Neural cell (in vitro differentiated cells): ENCODE measurements at regions not wholly inside any gene's neighbourhood (a gene's known extent, or its start where the extent isn't known, plus 50 kb on each side); places are given as distances from the start of the nearest gene placed in this dataset.

Source experiments
- CTCF ChIP-seq: fragments of 450-650 bp; IDR thresholded peaks from 2 replicates; pipeline ENCODE4 v1.5.1; 2014; ENCODE audit warnings: antibody characterized with exemption, mild to moderate bottlenecking, moderate library complexity; ENCODE audit not compliant: poor library complexity, severe bottlenecking
- EZH2 ChIP-seq: fragments of 200-600, 300-800 bp; shearing (Covaris generic), sonication (generic); IDR thresholded peaks from 2 replicates; pipeline ENCODE4 v1.6.1; 2014; ENCODE audit warnings: antibody characterized with exemption, low read length, borderline replicate concordance, mild to moderate bottlenecking; ENCODE audit not compliant: insufficient read depth, poor library complexity, severe bottlenecking
- POLR2AphosphoS5 ChIP-seq: IDR thresholded peaks from 2 replicates; pipeline ENCODE4 v1.6.1; 2012

DNA sequence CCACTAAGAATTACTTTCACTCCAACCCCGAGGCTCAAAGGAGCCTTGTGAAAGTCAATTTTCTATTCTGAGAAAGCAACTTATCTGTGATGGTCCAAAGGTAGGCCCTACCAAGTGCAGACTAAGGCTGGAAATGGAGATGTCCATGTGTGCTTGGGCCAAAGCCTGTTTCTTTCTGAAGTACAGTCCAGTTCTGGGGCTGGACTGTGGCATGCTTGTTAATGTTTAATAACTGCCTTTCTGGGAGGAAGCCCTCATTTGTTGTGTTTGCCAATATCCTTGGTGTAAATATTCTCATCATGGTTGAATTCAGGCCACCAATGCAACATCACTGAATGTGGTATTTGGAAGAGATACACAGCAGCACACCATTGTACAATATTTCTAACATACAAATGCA lies 182.3 kb upstream of the BCL6 start:
- TF ChIP-seq EZH2 (no peak), CTCF (no peak), POLR2AphosphoS5 (no peak)
